ENCODE measurements at regions not wholly inside any gene's neighbourhood (a gene's known extent, or its start where the extent isn't known, plus 50 kb on each side); places are given as distances from the start of the nearest gene placed in this dataset.

- no peak for TF ChIP-seq CTCF (IDR thresholded peaks at IDR 0.05)
- TF ChIP-seq POLR2AphosphoS5 (IDR thresholded peaks at IDR 0.05): no peak
- TF ChIP-seq POLR2A (IDR thresholded peaks at IDR 0.05): no peak
These were observed 103.0 kb downstream of the SUCNR1 start for GRCh38 chr3:151976211-151977050.
